SK-MEL-5 (cell line): ENCODE measurements at regions not wholly inside any gene's neighbourhood (a gene's known extent, or its start where the extent isn't known, plus 50 kb on each side); places are given as distances from the start of the nearest gene placed in this dataset.

ENCODE experiments used
- DNase-seq: peaks from one replicate; pipeline ENCODE4 v3.0.0-alpha.2; 2016; ENCODE audit warnings: low read depth, low spot score
- in situ Hi-C: cut with HindIII; loops from 2 replicates; pipeline ENCODE4 v1.10.0; 2016; ENCODE audit warnings: low sequenced_read_pairs, high pct_unique_total_duplicates, low pct_unique_long_range_greater_than_20kb

DNA sequence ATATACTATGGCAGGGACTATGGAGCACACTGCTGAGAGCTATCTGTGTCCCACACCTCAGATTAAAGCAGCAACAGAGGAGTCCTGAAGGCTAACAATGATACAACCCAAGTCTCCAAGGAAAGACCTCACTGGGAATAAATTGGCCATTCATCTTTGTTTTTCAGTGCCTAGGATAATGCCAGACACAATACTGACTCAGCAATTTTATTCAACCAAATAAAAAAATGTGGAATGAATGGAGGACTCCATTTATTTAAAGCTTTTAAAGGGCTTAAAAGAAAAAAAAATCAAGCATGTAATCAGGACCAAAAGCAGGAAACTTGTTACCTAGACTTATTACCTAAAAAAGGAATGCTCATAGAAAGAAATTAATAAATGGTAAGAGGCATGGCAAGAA is 960.5 kb downstream of the PCDH17 start:
- in situ Hi-C loops: no loop called here
- no peak for DNase-seq

DNA sequence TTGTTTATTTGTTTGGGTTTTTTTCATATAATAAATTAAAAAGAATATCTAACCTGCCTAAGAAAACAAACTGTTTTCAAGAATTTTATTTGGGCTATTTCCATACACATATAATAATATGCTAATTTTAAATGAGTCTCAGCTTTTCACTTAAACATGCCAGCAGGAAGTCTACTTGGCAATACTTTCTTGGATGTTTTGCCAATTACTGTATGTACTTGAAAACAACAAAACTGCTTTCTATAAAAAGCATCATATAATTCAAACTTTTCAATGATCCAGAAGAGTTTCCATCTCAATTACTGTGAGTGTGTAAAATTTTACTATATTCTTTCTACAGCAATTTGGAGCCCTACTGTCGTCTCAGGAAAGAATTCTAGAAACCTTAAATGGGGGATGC is 961.2 kb downstream of the PCDH17 start:
- DNase-seq: no peak
- in situ Hi-C loops: no loop called here

DNA sequence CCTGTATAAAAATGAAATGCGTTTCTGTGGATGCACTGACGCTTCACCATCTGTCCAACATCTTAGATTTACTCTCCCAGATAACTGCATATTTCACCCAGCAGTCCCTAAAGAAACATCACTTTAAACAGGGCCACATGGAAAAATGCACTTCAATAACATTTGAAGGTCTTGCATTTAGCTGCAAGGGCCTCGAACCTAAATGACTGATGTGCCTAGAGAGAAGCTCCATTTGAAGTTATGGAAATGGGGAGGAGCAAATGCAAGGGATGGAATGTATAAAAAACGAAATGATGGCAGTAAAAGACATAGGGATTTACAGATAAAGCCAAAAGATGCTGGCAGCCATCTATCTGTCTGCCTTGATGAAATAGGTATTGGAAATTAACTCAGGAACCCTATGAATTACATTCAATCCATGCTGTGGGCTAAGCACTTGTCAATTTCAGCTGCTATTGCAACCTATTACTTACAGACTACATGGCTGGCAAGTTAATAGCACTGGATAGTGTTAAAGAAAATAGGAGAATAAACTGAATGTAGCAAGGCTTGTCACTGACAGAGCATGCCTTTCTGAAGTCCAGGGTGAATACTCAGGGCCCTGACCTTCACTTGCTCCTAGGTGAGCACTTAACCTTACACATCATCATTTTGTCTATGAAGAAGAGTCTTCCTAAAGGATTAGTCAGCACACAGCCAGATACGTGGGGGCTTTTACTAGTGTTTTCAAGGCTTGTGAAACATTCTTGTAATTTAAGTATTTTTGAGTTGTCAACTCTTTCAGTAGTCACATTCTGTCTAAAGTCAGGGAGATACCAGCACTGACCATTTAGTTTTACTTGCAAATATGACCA is 963.4 kb downstream of the PCDH17 start:
- no peak for DNase-seq
- in situ Hi-C loops: no loop called here

DNA sequence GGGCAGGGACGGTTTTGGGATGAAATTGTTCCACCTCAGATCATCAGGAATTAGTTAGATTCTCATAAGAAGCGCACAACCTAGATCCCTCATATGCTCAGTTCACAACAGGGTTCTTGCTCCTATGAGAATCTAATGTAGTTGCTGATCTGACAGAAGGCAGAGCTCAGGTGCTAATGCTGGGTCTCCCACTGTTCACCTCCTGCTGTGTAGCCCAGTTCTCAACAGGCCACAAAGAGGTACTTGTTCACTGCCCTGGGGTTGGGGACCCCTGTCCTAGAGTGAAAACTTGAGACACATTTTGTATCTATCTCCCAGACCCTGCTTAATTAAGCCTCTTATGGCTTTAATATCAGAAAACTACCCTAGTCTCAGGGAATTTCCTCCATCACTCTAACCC is 966.0 kb downstream of the PCDH17 start:
- DNase-seq: no peak
- in situ Hi-C loops: no loop called here

DNA sequence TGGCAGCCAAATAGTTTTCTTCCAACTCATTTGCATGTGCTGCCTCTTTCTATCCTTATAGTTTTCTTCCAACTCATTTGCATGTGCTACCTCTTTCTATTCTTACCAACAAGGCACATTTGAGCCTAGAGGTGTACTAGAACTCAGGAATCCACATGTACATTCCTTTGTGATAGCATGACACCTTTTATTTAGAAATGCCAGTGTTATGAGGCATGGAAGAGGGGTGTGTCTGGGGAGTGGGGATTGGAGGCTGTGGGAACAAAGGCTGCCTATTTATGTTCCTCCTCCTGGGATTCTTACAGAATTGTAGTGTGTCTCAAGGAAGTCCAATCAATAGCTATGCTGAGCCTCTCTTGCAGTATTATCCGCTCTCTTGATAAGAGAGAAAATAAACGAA is 966.7 kb downstream of the PCDH17 start:
- DNase-seq: no peak
- in situ Hi-C loops: no loop called here

DNA sequence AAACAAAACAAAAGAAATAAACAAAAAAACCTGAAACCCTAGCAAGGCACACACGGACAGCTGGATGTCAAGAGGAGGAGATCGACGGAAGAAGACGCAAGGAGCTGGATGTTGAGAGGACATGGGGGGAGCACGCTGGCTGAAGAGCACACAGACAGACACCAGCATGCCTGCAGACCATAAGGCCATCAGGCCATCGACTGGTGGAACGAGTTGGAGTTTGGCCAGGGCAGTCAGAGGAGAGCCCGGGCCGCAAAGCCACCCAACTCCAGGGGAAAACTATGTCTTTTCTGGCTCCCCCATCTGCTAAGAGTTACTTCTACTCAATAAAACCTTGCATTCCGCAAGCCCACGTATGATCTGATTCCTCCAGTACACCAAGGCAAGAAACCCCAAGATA is 979.6 kb downstream of the PCDH17 start:
- in situ Hi-C loops: no loop called here
- no peak for DNase-seq

DNA sequence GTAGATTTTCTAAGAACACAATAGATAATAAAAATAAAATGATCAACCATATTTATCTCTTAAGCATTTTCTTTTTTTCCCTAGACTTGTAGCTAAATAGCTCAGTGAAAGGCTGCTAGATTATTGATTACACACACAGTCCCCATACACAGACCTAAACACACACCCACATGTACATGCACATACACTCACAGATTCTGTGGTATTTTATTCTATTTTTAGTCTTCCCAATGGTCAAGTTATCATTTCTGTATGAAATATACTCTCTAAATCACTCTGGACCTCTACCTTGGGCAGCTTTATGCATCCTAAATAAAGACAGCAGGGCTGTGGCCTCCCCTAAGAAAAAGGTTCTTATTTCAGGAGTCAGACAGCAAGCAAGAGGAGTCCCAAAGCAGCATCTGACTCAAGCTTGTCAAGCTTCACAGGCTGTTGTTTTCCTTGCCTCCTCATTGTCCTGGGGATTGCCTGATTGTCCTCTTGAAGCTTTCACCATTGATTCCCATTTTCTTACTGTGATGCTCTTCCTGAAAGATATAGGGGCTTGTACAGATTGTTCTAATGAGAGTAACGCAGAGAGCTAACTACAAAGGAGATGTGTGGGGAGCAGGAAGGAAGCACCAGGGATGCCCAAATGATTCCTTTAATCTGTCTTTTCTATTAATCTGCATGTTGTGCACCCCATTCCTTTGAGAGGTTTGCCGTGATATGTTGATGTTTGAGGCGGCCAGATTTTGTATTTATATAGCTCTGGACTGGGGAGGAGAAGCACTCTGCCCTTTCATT is 986.5 kb downstream of the PCDH17 start:
- DNase-seq: no peak
- in situ Hi-C loops: no loop called here

DNA sequence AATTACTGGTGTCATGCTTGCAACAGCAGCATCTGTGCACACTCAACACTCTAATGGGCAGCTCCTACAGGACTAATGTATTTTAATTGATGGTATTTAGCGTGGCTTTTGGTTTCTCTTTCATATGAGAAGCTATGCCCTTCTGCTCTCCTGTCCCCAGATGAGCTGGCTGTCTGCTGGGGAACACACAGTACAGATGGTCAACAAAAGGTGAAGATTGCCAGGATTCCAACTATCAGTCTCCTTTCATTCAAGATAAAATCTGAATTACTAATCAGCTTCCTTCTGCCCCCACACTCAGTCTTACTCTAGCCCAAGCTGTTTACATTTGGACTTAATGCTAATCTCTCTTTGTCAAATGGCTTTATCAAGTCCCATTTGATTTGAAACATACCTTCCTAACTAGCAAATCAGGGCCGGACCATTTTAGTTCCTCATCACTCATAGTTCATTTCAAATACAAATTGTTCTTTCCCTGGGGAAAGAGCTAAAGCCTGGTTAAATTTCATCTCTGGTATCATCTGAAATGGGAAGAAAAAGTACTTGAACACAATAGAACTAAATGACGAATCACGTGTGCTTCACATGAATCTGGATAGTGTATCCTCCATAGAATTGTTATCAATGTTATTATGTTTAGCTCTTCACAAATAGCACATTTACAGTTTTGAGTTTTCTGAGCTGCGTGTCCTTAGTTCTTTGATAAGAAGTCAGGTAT is 988.0 kb downstream of the PCDH17 start:
- in situ Hi-C loops: no loop called here
- no peak for DNase-seq

DNA sequence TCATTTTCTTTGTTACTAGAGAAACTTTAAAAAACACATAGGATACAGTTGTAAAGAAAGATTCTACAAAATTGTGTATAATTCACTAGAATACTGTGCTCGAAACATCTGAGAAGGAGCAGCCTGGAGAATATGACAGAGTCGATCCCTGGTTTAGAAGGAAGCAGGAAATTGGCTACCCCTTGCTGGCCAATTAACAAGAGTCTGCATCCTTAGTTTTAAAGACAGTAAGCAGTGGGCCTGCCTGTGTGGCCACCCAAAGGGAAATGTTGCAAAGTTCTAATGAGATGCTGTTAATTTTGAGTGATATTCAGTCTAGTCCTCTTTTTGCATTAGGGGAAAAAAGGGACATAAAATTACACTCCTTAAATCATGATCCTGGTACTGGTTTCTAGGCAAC is 988.6 kb downstream of the PCDH17 start:
- in situ Hi-C loops: no loop called here
- no peak for DNase-seq

DNA sequence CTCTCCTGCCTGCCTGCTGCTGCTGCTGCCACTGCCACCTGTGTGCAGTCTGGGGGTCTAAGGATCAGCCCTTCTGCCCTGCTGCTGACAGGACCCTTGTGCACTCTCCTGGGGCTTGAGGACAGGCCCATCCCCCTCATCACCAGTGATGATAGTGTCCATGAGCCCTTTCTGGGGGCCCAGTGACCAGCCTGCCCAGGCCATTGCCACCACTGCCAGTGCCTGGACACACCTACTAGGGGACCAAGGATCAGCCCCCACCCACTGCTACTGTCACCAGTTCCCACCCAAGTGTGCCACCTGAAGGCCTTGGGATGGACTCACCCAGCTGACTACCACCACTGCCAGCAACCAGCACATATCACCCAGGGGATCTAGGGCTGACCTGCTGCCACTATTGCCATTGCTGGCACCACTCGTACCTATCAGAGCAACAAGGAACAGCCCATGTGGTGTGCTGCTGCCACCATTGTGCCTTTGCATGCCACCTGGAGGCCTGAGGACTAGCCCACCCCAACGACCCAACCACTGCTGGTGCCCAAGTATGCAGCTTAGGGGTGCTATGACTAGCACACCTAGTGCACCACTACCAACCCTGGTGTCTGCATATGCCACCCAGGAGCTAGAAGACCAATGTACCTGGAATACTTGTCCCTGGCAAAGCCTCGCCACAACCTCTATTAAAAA is 994.3 kb downstream of the PCDH17 start:
- no peak for DNase-seq
- in situ Hi-C loops: no loop called here

DNA sequence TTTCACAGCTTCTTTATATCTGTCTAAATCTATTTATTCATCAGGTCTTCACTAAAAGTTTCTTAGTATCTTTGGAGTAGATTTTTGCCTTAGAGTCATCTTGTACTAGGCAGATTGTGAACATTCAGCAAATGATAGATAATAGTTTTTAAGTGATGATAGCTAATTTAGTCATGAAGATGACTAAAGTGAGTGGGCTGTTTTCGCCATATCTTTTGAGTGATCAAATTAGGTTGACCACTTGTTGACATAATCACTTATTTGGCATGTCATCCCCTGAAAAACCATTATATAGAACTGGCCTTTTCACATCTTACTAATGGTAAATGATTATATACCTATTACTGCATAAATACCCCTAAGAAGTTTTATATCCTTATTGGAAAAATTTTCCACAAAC is 999.2 kb downstream of the PCDH17 start:
- DNase-seq: no peak
- in situ Hi-C loops: no loop called here

DNA sequence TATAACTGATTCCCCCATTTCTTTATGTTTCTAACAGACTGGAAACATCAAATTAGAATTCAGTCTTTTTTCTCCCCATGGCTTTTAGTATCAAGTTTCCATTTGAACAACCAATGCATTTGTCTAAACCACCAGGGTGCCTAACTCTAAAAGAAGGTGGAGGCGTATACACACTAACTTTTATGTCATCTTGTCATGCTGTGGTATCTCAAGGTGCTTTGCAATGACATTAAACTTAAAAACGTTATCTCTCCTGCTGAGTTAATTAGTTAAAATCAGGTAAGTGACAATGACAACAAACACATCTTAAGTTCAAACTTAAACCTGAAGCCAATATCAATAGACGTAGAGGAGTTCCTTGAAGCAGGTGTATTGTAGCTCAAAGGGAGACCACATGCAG is 1001.7 kb downstream of the PCDH17 start:
- in situ Hi-C loops: no loop called here
- no peak for DNase-seq

DNA sequence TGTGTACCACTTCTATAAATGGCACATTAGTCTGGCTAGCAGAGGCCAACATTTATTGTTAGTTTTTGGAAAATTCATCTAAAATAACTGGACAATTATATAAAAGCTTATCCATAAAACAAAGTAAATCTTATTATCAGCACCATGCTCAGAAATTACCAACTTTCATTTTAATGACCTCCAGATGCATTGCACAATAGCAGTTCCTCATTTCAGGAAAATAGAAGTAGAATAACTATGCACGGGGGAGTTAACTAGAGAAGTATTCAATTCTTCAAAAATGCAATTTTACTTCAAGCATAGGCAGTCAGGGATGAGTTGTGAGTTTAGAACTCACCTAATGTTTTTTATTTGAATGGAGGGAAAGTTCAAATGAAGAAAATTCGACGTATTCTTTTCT is 1023.5 kb downstream of the PCDH17 start:
- no peak for DNase-seq

DNA sequence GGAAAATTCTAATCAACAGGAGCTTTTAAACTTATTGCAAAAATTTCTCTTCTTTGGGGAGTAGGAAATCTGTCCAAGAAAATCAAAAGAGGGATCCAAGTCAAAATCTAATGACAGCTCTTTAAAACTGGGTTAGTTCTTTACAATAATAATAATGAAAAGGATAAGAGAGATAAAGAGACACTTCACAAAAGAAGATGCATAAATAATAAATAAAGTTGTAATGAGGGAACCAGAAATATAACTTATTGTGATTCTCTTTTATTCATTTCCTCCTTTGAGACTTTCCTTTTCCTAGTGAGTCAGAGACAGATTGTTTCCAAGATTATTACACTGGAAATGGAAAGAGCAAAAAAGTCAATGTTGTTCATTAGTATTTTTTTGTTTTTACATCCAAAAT is 1029.3 kb downstream of the PCDH17 start:
- in situ Hi-C loops: no loop called here

More for the DNA sequence above, 1023.5 kb downstream of the PCDH17 start:
- in situ Hi-C loops: no loop called here

DNA sequence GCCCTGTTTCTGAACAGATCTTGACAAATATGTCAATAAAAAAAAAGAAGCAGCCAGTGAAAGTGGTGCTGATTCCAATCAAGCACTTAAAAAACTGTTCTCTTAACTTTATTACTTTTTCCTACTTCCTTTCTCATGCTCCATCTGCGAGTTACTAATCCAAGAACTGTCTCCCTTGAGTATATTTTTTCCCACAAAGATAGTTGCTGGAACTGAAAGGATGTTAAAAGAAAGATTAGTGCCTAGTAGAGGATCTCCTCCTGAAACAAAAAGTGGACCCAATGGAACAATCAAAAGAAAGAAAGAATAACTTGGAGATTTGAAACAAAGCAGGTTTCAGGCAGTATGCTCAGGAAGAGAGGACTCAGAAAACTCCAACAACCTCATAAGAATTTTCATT is 1034.8 kb downstream of the PCDH17 start:
- no peak for DNase-seq
- in situ Hi-C loops: no loop called here

More for the DNA sequence above, 1029.3 kb downstream of the PCDH17 start:
- no peak for DNase-seq

DNA sequence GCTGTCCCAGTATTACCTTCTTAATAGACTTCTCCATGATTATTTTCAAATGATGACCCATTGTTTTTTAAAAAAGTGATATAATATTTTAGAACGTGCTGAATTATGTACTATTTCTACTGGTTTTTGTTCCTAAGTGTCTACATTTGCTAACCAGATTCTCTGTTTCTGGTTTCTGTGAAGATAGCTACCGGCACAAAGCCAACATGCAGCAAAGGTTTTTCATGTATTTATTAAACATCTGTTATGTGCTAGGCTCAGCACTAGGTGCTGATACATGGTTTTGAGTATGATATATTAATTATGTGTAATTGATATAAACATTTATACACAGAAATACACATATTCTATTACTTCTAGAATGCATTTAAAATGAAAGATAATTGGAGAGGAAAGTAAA is 1035.6 kb downstream of the PCDH17 start:
- DNase-seq: no peak
- in situ Hi-C loops: no loop called here

DNA sequence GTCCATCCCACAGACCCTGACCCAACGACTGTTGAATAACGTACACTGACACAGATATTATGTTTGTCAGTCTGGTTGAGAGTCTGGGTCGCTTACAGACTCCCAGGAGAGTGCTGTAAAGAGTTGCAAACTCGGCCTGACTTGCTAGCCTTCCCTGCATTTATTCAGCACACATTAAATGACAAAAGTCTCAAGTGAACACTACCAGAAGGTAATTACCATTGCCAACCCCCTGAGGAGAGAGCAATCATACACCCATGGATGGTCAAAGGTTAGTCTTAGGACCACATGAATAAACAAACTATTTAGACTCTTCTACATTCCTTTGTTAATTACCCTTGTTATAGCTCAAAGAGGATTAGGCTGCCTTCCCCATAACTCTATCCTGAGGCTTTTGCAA is 1048.6 kb downstream of the PCDH17 start:
- in situ Hi-C loops: no loop called here
- no peak for DNase-seq

DNA sequence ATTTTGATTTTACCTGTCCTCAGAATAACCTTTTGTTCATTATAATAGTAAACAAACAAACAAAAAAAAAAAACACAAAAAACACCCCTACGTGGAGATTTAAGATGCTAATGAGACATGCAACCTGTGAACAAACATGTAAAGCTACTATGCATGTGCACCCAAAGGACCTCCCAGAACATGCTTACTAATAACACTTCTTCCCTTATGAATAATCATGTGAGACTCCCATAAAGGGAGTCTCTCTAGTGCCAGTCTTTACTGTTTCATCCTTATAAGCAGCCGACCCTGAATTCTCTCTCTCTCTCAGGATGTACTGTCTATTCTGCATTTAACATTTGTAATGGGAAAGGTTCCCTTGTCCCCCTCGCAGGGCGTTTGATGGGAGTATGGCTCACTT is 1051.1 kb downstream of the PCDH17 start:
- DNase-seq: no peak
- in situ Hi-C loops: no loop called here
